GM13977 (cell line): ENCODE measurements at regions not wholly inside any gene's neighbourhood (a gene's known extent, or its start where the extent isn't known, plus 50 kb on each side); places are given as distances from the start of the nearest gene placed in this dataset.

Source experiments
- DNase-seq: peaks from one replicate; pipeline ENCODE4 v3.0.0; 2012; ENCODE audit warnings: low spot score
- CTCF ChIP-seq: IDR thresholded peaks from 2 replicates; pipeline ENCODE4 v1.5.1; 2012; ENCODE audit warnings: mild to moderate bottlenecking, control low read depth; ENCODE audit not compliant: insufficient read depth; ENCODE audit errors: extremely low read depth, missing control alignments
- in situ Hi-C: fragments of 300-500 bp; cut with MboI; formaldehyde crosslinking; loops from one replicate; pipeline ENCODE4 v1.12.0; 2022; ENCODE audit warnings: low sequenced_read_pairs, low pct_unique_long_range_greater_than_20kb, mixed read lengths, inconsistent platforms; ENCODE audit not compliant: unreplicated experiment

DNA sequence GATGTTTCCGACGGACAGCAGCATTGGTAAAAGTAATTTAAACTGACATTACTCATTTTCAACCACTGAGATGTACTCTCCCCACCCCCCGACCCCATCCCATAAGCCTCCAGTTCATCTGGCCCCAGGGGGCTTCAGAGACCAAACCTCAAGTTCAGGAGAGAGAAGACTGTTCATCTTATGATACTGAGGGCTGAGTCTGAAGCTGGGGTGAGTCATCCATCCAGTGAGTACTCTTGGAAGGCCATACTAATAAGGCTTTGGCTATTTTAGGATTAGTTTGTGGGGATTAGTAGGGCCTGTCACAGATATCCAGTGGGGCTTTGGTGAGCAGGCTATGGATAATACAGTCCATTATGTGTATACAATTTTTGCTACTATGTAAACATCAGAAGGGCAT lies 125.3 kb upstream of the APCDD1 start:
- no peak for DNase-seq
- in situ Hi-C loops, result no loop called here
- TF ChIP-seq CTCF, result no peak

GRCh38 chr18:10330428-10330827 lies 124.0 kb upstream of the APCDD1 start:
- no peak for TF ChIP-seq CTCF
- in situ Hi-C loops, result no loop called here
- no peak for DNase-seq

- TF ChIP-seq CTCF, result no peak
- DNase-seq, result no peak
- in situ Hi-C loops, result no loop called here
Observed at GRCh38 chr18:10332452-10332851, 122.0 kb upstream of the APCDD1 start.

DNA sequence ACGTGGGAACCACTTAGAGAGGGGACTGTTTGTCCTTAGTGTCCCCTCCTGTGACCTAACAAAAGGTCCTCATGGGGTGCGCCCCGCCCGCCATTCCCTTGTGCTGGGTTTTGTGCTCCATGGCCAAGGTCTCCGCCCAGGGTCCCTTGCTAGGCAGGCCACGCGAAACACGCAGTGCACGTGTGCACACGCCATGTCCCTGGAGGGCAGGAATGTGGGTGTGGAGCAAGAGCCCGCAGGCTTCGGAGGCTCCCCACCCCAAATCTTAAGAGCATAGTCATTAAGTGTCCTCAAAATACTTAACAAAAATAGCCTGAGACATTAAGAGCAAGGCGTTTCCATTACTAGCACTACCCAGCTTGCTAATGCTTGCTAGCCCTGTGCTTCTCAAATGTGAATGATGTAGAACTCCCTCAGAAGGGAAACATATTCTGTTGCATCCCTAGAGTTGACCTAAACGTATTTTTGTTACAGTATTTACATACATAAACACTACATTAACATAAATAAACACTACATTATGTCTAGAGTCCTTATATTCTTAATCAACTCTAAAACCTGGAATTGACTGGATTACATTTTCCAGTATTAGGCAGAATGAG lies 117.6 kb upstream of the APCDD1 start:
- DNase-seq, result no peak
- in situ Hi-C loops, result no loop called here
- TF ChIP-seq CTCF, result no peak

GRCh38 chr18:10340821-10341220 lies 113.6 kb upstream of the APCDD1 start:
- no peak for TF ChIP-seq CTCF
- in situ Hi-C loops, result no loop called here
- no peak for DNase-seq

DNA sequence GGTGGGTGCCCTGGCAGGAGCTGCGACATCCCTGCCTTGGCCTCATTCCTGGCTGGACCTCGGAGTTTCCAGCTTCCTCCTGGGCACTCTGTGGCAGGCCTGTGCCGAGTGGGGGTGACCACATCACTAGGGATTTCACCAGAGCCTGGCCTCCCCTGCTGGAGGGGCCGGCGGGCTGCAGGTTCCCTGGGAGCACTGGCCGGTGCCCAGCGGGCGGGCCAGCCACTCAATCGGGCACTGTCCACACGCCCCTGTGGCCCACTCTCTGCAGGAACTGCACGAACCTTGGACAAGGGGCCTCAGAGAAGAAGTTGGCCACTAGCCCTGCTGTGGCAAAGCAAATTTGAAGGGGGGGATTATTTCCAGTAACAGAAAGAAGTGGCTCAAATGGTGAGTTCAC lies 110.7 kb upstream of the APCDD1 start:
- no peak for TF ChIP-seq CTCF
- in situ Hi-C loops, result no loop called here
- DNase-seq, result no peak
